ENCODE measurements at regions not wholly inside any gene's neighbourhood (a gene's known extent, or its start where the extent isn't known, plus 50 kb on each side); places are given as distances from the start of the nearest gene placed in this dataset.

GRCh38 chr22:42324990-42325710 lies 54.7 kb upstream of the TCF20 start:
- Histone ChIP-seq H3K27ac (ENCODE audit: low read depth, low read length) (no peak overlapping the region), H3K27me3 (ENCODE audit: insufficient read depth, low read length, poor library complexity, severe bottlenecking) (no peaks in the 10 kb centered on the region), H3K4me1 (ENCODE audit: insufficient read depth, low read length) (peaks cover 40% of the 10 kb centered on the region), H3K9me3 (ENCODE audit: low read length) (no peaks in the 10 kb centered on the region), H3K4me3 (ENCODE audit: low read length) (no peak overlapping the region), H3K36me3 (ENCODE audit: insufficient read depth, low read length) (no peaks in the 10 kb centered on the region)
- no peak for DNase-seq
- Mint-ChIP-seq H3K4me1 (peaks cover 31 to 54% (median 51%) of the 10 kb centered on the region in 3 donors), H3K27me3 (peaks cover 0 to 2% of the 10 kb centered on the region in 2 donors), H3K36me3 (peaks cover 0 to 1% (median 0%) of the 10 kb centered on the region in 3 donors), H3K4me3 (peak overlapping the region in 5 of 7 donors; percentile 16 to 53 (median 27)), H3K27ac (peak overlapping the region in 5 of 8 donors; percentile 28 to 83 (median 60)), H3K9me3 (no peaks in the 10 kb centered on the region)
- CTCF ChIA-PET: no interaction called here
- POLR2A ChIA-PET: no interaction called here

- Histone ChIP-seq H3K36me3 (ENCODE audit: insufficient read depth, low read length) (no peaks in the 10 kb centered on the region), H3K4me1 (ENCODE audit: insufficient read depth, low read length) (peaks cover 40% of the 10 kb centered on the region), H3K9me3 (ENCODE audit: low read length) (no peaks in the 10 kb centered on the region), H3K4me3 (ENCODE audit: low read length) (no peak overlapping the region), H3K27me3 (ENCODE audit: insufficient read depth, low read length, poor library complexity, severe bottlenecking) (no peaks in the 10 kb centered on the region), H3K27ac (ENCODE audit: low read depth, low read length) (no peak overlapping the region)
- no peaks in the 10 kb centered on the region for H3K9me3 Mint-ChIP-seq
- ChIA-PET CTCF (no interaction called here), POLR2A (no interaction called here)
- H3K36me3 Mint-ChIP-seq: peaks cover 0 to 1% (median 0%) of the 10 kb centered on the region in 3 donors
- no peak for DNase-seq
- H3K27ac Mint-ChIP-seq: peak overlapping the region in 5 of 8 donors; percentile 24 to 83 (median 52)
- peak overlapping the region in 3 of 7 donors; percentile 18 to 44 (median 27) for H3K4me3 Mint-ChIP-seq
- H3K27me3 Mint-ChIP-seq: peaks cover 0 to 2% of the 10 kb centered on the region in 2 donors
- H3K4me1 Mint-ChIP-seq: peaks cover 31 to 54% (median 51%) of the 10 kb centered on the region in 3 donors
These were observed 54.1 kb upstream of the TCF20 start for GRCh38 chr22:42324566-42324965.

GRCh38 chr22:42323971-42324370 lies 53.5 kb upstream of the TCF20 start:
- H3K36me3 ChIP-seq (ENCODE audit: insufficient read depth, low read length): no peaks in the 10 kb centered on the region
- peaks cover 0 to 2% of the 10 kb centered on the region in 2 donors for H3K27me3 Mint-ChIP-seq
- H3K27ac Mint-ChIP-seq: peak overlapping the region in 2 of 8 donors; percentile 1 to 33
- peaks cover 0 to 1% (median 0%) of the 10 kb centered on the region in 3 donors for H3K36me3 Mint-ChIP-seq
- H3K9me3 ChIP-seq (ENCODE audit: low read length): no peaks in the 10 kb centered on the region
- peaks cover 31 to 54% (median 51%) of the 10 kb centered on the region in 3 donors for H3K4me1 Mint-ChIP-seq
- no peak overlapping the region for H3K4me3 ChIP-seq (ENCODE audit: low read length)
- no peak overlapping the region for H3K4me3 Mint-ChIP-seq
- H3K4me1 ChIP-seq (ENCODE audit: insufficient read depth, low read length): peaks cover 40% of the 10 kb centered on the region
- no peaks in the 10 kb centered on the region for H3K9me3 Mint-ChIP-seq
- no peak for DNase-seq
- no peak overlapping the region for H3K27ac ChIP-seq (ENCODE audit: low read depth, low read length)
- no peaks in the 10 kb centered on the region for H3K27me3 ChIP-seq (ENCODE audit: insufficient read depth, low read length, poor library complexity, severe bottlenecking)
- ChIA-PET POLR2A (no interaction called here), CTCF (no interaction called here)

- ChIA-PET POLR2A (no interaction called here), CTCF (no interaction called here)
- peaks cover 0 to 2% of the 10 kb centered on the region in 2 donors for H3K27me3 Mint-ChIP-seq
- H3K27ac ChIP-seq (ENCODE audit: low read depth, low read length): no peak overlapping the region
- no peak overlapping the region for H3K4me3 Mint-ChIP-seq
- H3K36me3 Mint-ChIP-seq: peaks cover 0 to 1% (median 0%) of the 10 kb centered on the region in 3 donors
- peak overlapping the region in 4 of 8 donors; percentile 12 to 66 (median 44) for H3K27ac Mint-ChIP-seq
- H3K4me1 ChIP-seq (ENCODE audit: insufficient read depth, low read length): peaks cover 26% of the 10 kb centered on the region
- no peak overlapping the region for H3K4me3 ChIP-seq (ENCODE audit: low read length)
- no peaks in the 10 kb centered on the region for H3K9me3 ChIP-seq (ENCODE audit: low read length)
- no peaks in the 10 kb centered on the region for H3K27me3 ChIP-seq (ENCODE audit: insufficient read depth, low read length, poor library complexity, severe bottlenecking)
- H3K9me3 Mint-ChIP-seq: no peaks in the 10 kb centered on the region
- peaks cover 22 to 45% (median 40%) of the 10 kb centered on the region in 3 donors for H3K4me1 Mint-ChIP-seq
- no peak for DNase-seq
- H3K36me3 ChIP-seq (ENCODE audit: insufficient read depth, low read length): no peaks in the 10 kb centered on the region
These were observed 52.1 kb upstream of the TCF20 start for GRCh38 chr22:42322562-42322926.

GRCh38 chr22:42321908-42322561 lies 51.6 kb upstream of the TCF20 start:
- H3K36me3 Mint-ChIP-seq: peaks cover 0 to 1% (median 0%) of the 10 kb centered on the region in 3 donors
- H3K27me3 Mint-ChIP-seq: peaks cover 0 to 2% of the 10 kb centered on the region in 2 donors
- no peak overlapping the region for H3K4me3 ChIP-seq (ENCODE audit: low read length)
- no peaks in the 10 kb centered on the region for H3K9me3 ChIP-seq (ENCODE audit: low read length)
- H3K4me1 Mint-ChIP-seq: peaks cover 26 to 45% (median 40%) of the 10 kb centered on the region in 3 donors
- no peak overlapping the region for H3K27ac ChIP-seq (ENCODE audit: low read depth, low read length)
- H3K9me3 Mint-ChIP-seq: no peaks in the 10 kb centered on the region
- peaks cover 20% of the 10 kb centered on the region for H3K4me1 ChIP-seq (ENCODE audit: insufficient read depth, low read length)
- no peak for DNase-seq
- no peaks in the 10 kb centered on the region for H3K36me3 ChIP-seq (ENCODE audit: insufficient read depth, low read length)
- POLR2A ChIA-PET: no interaction called here
- CTCF ChIA-PET: no interaction called here
- no peak overlapping the region for H3K4me3 Mint-ChIP-seq
- H3K27ac Mint-ChIP-seq: peak overlapping the region in 5 of 8 donors; percentile 12 to 66 (median 57)
- H3K27me3 ChIP-seq (ENCODE audit: insufficient read depth, low read length, poor library complexity, severe bottlenecking): no peaks in the 10 kb centered on the region

GRCh38 chr22:42320443-42321416 lies 50.3 kb upstream of the TCF20 start:
- no peak overlapping the region for H3K4me3 ChIP-seq (ENCODE audit: low read length)
- H3K27ac ChIP-seq (ENCODE audit: low read depth, low read length): no peak overlapping the region
- H3K27me3 ChIP-seq (ENCODE audit: insufficient read depth, low read length, poor library complexity, severe bottlenecking): no peaks in the 10 kb centered on the region
- peaks cover 21% of the 10 kb centered on the region for H3K4me1 ChIP-seq (ENCODE audit: insufficient read depth, low read length)
- Mint-ChIP-seq H3K4me3 (no peak overlapping the region), H3K36me3 (peaks cover 0 to 1% (median 0%) of the 10 kb centered on the region in 3 donors), H3K9me3 (no peaks in the 10 kb centered on the region), H3K4me1 (peaks cover 29 to 37% (median 33%) of the 10 kb centered on the region in 3 donors), H3K27ac (peak overlapping the region in 1 of 8 donors; percentile 51), H3K27me3 (peaks cover 0 to 2% of the 10 kb centered on the region in 2 donors)
- CTCF ChIA-PET: no interaction called here
- no peak for DNase-seq
- no peaks in the 10 kb centered on the region for H3K36me3 ChIP-seq (ENCODE audit: insufficient read depth, low read length)
- H3K9me3 ChIP-seq (ENCODE audit: low read length): no peaks in the 10 kb centered on the region
- POLR2A ChIA-PET: no interaction called here

All from CD8-positive, alpha-beta memory T cell (primary cell).